ENCODE measurements at regions not wholly inside any gene's neighbourhood (a gene's known extent, or its start where the extent isn't known, plus 50 kb on each side); places are given as distances from the start of the nearest gene placed in this dataset.
A peak's percentile ranks its signal among the peaks of the same experiment; 100 is the strongest.
"Not testable (repeated sequence)": the region's sequence is repeated elsewhere in the genome, so short reads cannot be mapped to it uniquely, and the experiment has no call there.

- no peak for DNase-seq (ENCODE audit: low read depth)
Observed at GRCh38 chr10:25713894-25714240, 220.2 kb upstream of the MYO3A start.

- no peak for DNase-seq (ENCODE audit: low read depth)
Observed at GRCh38 chr10:25724241-25724640, 209.8 kb upstream of the MYO3A start.

DNA sequence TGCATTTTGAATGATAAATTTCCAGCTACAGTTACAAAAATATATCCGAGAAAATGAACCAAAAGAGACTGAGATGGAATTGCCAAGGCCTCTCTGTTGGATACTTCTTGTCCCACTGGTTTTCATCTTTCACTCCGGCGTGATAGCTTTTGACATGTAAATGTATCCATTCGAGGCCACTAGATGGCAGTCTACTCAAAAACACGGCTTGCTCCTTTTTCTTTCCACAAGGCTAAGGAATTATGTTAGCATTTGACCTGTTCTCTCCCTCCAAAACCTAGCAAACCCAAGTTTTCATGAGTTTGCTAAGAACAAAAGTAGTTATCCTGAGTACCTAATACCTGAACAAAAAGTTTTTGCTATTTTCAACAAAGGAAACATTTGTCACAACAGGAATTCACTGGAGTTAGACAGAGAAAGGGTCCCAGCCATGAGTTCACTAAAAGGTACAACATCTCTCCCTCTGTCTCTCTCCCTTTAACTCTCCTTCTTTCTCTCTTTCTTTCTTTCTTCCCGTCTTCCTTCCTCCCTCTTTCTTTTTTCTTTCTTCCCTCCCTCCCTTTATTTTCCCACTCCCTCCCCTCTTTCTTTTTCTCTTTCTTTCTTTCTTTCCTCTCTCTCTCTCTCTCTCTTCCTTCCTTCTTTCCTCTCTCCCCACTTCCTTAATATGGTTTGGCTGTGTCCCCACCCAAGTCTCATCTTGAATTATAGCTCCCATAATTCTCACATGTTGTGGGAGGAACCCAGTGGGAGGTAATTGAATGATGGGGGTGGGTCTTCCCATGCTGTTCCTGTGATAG lies 207.9 kb upstream of the MYO3A start:
- peak; percentile 35 for DNase-seq (ENCODE audit: low read depth)

GRCh38 chr10:25738776-25739175 lies 195.3 kb upstream of the MYO3A start:
- no peak for DNase-seq (ENCODE audit: low read depth)

DNA sequence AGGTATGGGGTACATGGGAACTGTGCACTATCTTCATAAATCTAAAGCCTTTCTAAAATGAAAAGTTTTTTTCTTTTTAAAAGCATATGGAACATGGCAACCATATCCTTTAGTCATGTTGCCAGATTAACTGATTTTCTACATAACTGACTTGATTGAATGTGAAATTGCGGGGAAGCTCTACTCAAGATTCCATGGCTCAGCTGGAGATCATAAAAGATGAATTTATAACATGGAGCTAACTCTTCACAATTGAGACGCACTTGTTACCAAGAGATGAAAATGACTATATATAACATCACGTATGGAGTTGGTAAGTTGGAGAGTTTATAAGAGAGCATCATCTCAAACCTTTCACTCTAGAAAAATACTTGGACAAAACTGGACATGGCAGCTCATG lies 190.2 kb upstream of the MYO3A start:
- no peak for DNase-seq (ENCODE audit: low read depth)

- DNase-seq (ENCODE audit: low read depth) = no peak
Observed at GRCh38 chr10:25744574-25744973, 189.5 kb upstream of the MYO3A start.

- DNase-seq (ENCODE audit: low read depth) = no peak
Observed at GRCh38 chr10:25745976-25746375, 188.1 kb upstream of the MYO3A start.

GRCh38 chr10:25747084-25747483 lies 186.9 kb upstream of the MYO3A start:
- no peak for DNase-seq (ENCODE audit: low read depth)

DNA sequence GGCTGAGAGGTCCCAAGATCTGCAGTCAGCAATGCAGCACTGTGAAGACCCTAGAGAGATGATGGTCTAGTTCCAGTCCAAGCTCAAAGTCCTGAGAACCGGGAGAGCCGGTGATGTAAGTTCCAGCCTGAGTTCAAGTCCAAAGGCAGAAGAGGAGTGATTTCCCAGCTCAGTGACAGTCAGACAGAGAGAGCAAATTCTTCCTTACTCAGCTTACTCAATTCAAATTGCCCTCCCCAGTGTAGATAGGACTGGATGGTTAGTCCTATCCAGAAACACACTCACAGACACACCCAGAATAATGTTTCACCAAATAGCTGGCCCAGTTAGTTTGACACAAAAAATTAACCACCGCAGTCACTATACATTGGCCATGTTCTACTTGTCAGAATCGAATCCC lies 185.5 kb upstream of the MYO3A start:
- DNase-seq (ENCODE audit: low read depth) = no peak

GRCh38 chr10:25753776-25754175 lies 180.3 kb upstream of the MYO3A start:
- DNase-seq (ENCODE audit: low read depth) = peak; percentile 1

- not testable (repeated sequence) for DNase-seq (ENCODE audit: low read depth)
Observed at GRCh38 chr10:25755874-25756273, 178.2 kb upstream of the MYO3A start.

DNA sequence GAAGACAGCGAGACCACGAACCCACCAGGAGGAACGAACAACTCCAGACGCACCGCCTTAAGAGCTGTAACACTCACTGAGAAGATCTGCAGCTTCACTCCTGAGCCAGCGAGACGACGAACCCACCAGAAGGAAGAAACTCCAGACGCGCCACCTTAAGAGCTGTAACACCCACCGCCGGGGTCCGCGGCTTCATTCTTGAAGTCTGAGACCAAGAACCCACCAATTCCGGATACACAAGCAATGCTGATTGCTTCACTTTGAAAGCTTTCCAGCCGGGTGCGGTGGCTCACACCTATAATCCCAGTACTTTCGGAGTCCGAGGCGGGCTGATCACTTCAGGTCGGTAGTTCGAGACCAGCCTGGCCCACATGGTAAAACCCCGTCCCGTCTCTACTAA lies 177.2 kb upstream of the MYO3A start:
- no peak for DNase-seq (ENCODE audit: low read depth)

DNA sequence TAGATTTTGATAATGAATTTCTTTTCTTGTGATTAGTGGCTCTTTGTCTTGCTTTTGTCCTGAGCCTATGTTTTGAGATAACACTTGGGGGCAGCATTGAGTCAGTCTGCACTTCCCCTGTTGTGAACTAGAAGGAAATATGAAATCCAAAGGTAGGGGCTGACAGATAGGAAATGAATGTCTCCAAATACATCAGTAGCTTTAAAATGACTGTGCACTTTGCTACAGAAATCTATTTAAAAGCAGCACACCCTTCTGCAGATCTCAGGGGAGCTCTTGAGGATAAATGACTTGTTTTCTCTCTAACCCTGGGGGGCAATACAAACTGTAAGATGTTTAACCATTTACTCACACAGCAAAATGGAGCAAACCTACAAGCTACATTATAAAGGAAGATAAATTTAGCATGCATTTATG lies 176.0 kb upstream of the MYO3A start:
- peak; percentile 2 for DNase-seq (ENCODE audit: low read depth)

DNA sequence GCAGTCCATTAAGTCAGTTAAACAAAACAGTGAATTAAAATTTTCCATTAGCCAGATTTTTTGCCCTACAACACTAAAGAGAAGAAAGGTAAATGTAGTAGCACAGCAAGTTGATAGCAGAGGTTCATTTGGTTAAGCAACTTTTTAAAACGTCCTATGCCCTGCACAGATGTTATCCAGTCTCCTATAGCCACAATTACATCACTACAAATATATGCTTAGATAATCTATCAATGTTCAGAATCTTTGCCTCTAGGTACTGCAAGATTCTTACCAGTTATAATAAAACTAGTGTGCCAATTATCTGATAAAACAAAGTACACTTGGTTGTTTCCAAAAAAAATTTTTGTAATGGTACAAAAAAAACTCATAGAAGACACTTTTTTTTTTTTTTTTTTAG lies 175.5 kb upstream of the MYO3A start:
- no peak for DNase-seq (ENCODE audit: low read depth)

GRCh38 chr10:25761937-25762336 lies 172.1 kb upstream of the MYO3A start:
- DNase-seq (ENCODE audit: low read depth) = no peak

DNA sequence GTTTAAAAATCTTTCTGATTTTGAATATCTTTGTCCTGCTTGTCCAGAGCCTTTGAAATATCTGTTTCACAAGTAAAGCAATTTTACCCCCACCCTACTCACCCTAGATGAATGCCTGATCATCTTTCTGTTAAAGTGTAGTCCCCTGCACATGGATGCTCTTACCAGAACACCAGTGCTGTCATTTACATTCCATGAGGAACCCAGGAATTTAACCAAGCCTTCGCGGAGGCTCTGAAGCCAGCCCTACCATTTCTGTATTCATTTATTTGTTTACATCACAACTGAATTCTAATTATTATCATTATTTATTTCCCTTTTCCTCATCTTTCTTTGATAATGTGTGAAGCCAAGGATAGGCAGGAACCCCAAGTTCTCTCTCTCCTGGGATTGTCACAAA lies 167.8 kb upstream of the MYO3A start:
- DNase-seq (ENCODE audit: low read depth) = no peak

DNA sequence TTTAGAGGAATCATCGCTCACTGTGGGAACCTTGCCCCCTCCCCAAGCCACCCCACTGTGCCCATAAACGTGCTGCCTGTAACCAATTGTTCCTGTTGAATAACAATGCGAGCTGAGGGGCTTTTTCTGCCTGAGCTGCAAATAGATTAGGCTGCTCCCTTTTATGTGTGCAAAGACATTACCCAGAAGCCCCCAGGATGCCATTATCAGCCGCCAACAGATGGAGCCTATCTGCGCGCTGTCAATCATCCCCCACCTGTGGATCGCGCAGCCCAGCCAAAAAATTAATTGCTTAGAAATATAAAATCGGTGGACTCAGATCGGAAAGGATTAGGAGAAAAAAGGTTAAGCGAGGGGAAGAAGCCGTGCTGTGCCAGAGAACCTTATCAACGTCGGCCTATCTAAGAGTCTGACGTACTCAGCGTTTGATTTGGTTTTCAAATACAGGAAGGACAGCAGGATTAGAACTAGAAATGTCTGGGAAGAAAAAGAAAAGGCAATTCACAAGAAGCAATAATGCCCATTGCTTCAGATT lies 167.3 kb upstream of the MYO3A start:
- no peak for DNase-seq (ENCODE audit: low read depth)

DNA sequence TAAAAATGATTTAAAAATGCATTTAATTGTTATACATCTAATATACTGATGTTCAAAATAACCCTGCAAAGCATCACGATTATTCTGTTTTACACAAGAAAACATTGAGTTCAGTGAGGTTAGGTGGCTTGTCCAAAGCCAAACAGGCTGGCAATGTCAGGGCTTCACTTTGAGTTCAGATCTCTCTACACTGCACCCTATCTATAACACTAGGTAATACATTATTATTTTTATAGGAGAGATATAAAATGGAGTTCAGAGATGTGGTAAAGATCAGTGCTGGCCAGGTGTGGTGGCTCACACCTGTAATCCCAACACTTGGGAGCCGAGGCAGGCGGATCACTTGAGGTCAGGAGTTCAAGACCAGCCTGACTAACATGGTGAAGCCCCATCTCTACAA lies 165.9 kb upstream of the MYO3A start:
- no peak for DNase-seq (ENCODE audit: low read depth)

DNA sequence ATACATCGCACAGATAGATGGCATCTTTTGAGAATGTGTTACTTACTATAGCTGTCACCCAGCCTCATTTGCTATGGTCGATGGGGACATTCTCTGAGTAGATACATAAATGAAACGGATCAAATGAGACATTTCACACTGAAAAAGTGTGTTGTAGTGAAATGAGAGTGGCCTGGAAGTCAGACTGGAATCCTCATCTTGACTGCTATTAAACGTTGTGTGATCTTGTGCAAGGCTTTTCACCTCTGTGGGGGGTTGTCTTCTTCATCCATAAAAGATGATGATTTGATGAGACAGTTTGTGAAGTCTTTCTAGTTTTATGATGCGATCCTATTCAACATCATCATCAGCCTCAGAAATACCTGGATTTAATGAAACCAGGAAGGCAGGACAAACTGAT lies 155.4 kb upstream of the MYO3A start:
- no peak for DNase-seq (ENCODE audit: low read depth)

DNA sequence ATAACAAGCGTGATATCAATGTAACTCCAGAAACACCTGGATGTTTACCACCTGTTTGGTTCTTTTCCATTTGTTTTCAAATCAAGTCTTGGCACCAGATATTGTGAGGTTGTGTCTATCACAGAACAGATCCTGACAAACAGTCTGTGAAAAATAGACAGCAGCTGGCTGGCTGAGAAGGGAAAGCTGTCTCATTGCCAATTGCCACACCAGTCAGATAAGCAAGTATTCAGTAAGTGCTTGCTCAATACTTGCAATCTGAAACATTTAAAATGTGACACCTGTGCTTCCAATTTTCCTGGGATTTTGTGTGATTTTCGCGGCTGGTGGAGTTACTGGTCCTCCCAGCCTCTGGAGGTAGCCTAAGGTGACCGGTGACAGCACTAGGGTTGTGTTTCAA lies 147.9 kb upstream of the MYO3A start:
- no peak for DNase-seq (ENCODE audit: low read depth)

DNA sequence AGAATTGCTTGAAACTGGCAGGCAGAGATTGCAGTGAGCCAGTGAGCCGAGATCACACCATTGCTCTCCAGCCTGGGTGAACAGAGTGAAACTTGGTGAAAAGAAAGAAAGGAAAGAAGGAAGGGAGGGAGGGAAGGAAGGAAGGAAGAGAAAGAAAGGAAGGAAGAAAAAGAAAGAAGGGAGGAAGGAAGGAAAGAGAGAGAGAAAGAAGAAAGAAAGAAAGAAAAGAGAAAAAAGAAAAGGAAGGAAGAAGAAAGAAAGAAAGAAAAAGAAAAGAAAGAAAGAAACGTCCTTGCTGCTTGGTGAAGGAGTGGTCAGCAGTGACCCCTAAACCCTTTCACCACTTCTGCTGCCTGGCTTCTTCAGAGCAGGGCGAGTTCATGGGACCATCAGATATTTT lies 147.1 kb upstream of the MYO3A start:
- no peak for DNase-seq (ENCODE audit: low read depth)

- no peak for DNase-seq (ENCODE audit: low read depth)
Observed at GRCh38 chr10:25797888-25798429, 136.1 kb upstream of the MYO3A start.

DNA sequence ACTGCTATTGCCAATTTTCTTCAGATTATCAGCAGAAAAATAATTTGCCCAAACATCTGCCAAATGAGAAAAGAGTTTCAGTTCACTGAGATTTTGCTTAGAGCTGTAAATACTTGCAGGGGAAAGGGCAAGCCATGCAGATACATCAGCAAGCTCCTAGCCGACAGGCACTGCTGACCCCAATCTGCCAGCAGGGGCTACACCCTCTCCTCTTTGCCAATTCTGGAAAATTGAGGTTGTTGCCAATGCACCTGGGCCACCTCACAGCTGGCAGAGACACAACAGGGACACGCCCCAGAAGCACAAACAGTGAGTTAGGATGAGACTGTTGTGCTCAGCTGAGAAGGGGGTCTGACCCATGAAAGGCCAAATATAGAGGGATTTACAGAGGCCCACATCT lies 129.5 kb upstream of the MYO3A start:
- DNase-seq (ENCODE audit: low read depth) = no peak

DNA sequence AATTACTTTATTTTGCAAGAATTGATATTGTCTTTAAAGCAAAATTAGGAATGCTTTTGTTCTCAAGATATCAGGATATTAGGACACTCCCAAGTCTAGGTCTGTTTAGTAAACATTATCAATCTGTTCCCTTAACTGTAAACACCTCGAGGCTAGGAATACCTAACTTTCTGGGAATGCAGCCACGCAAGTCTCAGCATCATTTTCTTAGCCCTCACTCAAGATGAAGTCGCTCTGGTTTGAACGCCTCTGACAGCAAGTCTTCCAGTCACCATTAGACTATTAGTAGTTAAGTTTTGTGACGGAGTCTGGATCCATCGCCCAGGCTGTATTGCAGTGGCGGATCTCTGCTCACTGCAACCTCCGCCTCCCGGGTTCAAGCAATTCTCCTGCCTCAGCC lies 128.0 kb upstream of the MYO3A start:
- no peak for DNase-seq (ENCODE audit: low read depth)

All from stromal cell of bone marrow (primary cell).